Right lobe of liver (tissue), 4 donors: ENCODE measurements at regions not wholly inside any gene's neighbourhood (a gene's known extent, or its start where the extent isn't known, plus 50 kb on each side); places are given as distances from the start of the nearest gene placed in this dataset.

Source experiments
- POLR2A ChIP-seq: fragments of 450-650 bp; IDR thresholded peaks from one replicate; pipeline ENCODE4 v1.6.1; 2017; ENCODE audit warnings: antibody characterized with exemption, mild to moderate bottlenecking
- TF ChIP-seq, protein P1 (sequence below), 4 donors: fragments of 200-600 bp in 3 of 4; fragments of 450-650 bp in 1 of 4; IDR thresholded peaks; one replicate each; pipeline versions ENCODE4 v1.5.1 to v1.8.0; 2016 to 2022; ENCODE audit warnings: antibody characterized with exemption in 4 of 4, mild to moderate bottlenecking in 2 of 4
- donor health status: DM: no; HTN: no; CAD: no.
- donor health status: DM: no; HTN: no; CAD: no.
- donor health status: DM: no; HTN: yes; CAD: no.

- no peak for TF ChIP-seq POLR2A
- TF ChIP-seq, protein P1, sequence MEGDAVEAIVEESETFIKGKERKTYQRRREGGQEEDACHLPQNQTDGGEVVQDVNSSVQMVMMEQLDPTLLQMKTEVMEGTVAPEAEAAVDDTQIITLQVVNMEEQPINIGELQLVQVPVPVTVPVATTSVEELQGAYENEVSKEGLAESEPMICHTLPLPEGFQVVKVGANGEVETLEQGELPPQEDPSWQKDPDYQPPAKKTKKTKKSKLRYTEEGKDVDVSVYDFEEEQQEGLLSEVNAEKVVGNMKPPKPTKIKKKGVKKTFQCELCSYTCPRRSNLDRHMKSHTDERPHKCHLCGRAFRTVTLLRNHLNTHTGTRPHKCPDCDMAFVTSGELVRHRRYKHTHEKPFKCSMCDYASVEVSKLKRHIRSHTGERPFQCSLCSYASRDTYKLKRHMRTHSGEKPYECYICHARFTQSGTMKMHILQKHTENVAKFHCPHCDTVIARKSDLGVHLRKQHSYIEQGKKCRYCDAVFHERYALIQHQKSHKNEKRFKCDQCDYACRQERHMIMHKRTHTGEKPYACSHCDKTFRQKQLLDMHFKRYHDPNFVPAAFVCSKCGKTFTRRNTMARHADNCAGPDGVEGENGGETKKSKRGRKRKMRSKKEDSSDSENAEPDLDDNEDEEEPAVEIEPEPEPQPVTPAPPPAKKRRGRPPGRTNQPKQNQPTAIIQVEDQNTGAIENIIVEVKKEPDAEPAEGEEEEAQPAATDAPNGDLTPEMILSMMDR (IDR thresholded peaks at IDR 0.05): no peak
Observed at GRCh38 chr2:115946891-115947290, 1504.5 kb downstream of the DPP10 start.
